22Rv1 (cell line): ENCODE measurements at regions not wholly inside any gene's neighbourhood (a gene's known extent, or its start where the extent isn't known, plus 50 kb on each side); places are given as distances from the start of the nearest gene placed in this dataset.

ENCODE experiments used
- CTCF ChIP-seq: fragments of 450-650 bp; IDR thresholded peaks from 2 replicates; pipeline ENCODE4 v1.5.1; 2017; ENCODE audit warnings: mild to moderate bottlenecking
- ZFX ChIP-seq: fragments of 450-650 bp; IDR thresholded peaks from 2 replicates; pipeline ENCODE4 v1.6.1; 2017; ENCODE audit warnings: antibody characterized with exemption, borderline replicate concordance

- TF ChIP-seq CTCF, result no peak
- no peak for TF ChIP-seq ZFX
Observed at GRCh38 chr5:148719605-148720004, 65.3 kb upstream of the HTR4 start.
